Stomach (tissue), 8 donors: ENCODE measurements at regions not wholly inside any gene's neighbourhood (a gene's known extent, or its start where the extent isn't known, plus 50 kb on each side); places are given as distances from the start of the nearest gene placed in this dataset.
A peak's percentile ranks its signal among the peaks of the same experiment; 100 is the strongest.

ENCODE experiments used
- DNase-seq, 2 donors: peaks; one replicate each; pipeline versions ENCODE4 v3.0.0 to v3.0.0-alpha.2; 2013 to 2019
- H3K27ac ChIP-seq, 5 donors: fragments of 200-600 bp in 4 of 5; sonication (generic) in 4 of 5; one replicate each; pipeline ENCODE4 v1.5.1; 2013 to 2019; ENCODE audit warnings: mild to moderate bottlenecking in 1 of 5, moderate library complexity in 1 of 5
- H3K27me3 ChIP-seq, 3 donors: fragments of 200-600 bp; sonication (generic); one replicate each; pipeline ENCODE4 v1.5.1; 2017 to 2019; ENCODE audit warnings: mixed run types in 1 of 3
- H3K36me3 ChIP-seq, 4 donors: fragments of 200-600 bp; sonication (generic); 1 replicate in 3 of 4; 2 replicates in 1 of 4; pipeline ENCODE4 v1.5.1; 2016 to 2019
- H3K4me1 ChIP-seq, 4 donors: fragments of 200-600 bp; sonication (generic); one replicate each; pipeline ENCODE4 v1.5.1; 2016 to 2019
- H3K4me3 ChIP-seq, 4 donors: fragments of 200-600 bp; sonication (generic) in 3 of 4; one replicate each; pipeline ENCODE4 v1.5.1; 2016 to 2019; ENCODE audit warnings: mild to moderate bottlenecking in 1 of 4
- H3K9me3 ChIP-seq, 4 donors: fragments of 200-600 bp; sonication (generic); one replicate each; pipeline ENCODE4 v1.5.1; 2016 to 2019
- CTCF ChIP-seq, 7 experiments: fragments of 450-650 bp in 4 of 7; fragments of 200-600 bp in 3 of 7; sonication (generic) in 3 of 7; IDR thresholded peaks; one replicate each; pipeline ENCODE4 v1.5.1; 2016 to 2019; ENCODE audit warnings: antibody characterized with exemption in 7 of 7, control low read depth in 2 of 7, mild to moderate bottlenecking in 1 of 7
- EP300 ChIP-seq: sonication (generic); formaldehyde crosslinking; IDR thresholded peaks from one replicate; pipeline ENCODE4 v1.6.1; 2017; ENCODE audit warnings: antibody characterized with exemption
- POLR2A ChIP-seq, 4 donors: fragments of 450-650 bp; IDR thresholded peaks; one replicate each; pipeline ENCODE4 v1.6.1; 2016; ENCODE audit warnings: antibody characterized with exemption in 4 of 4, control low read depth in 2 of 4, mild to moderate bottlenecking in 1 of 4, moderate library complexity in 1 of 4
- POLR2AphosphoS5 ChIP-seq, 3 donors: sonication (generic); formaldehyde crosslinking; IDR thresholded peaks; one replicate each; pipeline ENCODE4 v1.6.1; 2016; ENCODE audit warnings: antibody characterized with exemption in 3 of 3
- WGBS, 5 donors: extraction: QIAGEN DNeasy Blood & Tissue Kit in 3 of 5; methylation state at CpG; one replicate each; pipeline versions ENCODE4 v1.1.5 to v1.1.7; 2013 to 2018; 5-methylcytosine and 5-hydroxymethylcytosine counted together
- intact Hi-C: fragments of 100-400 bp; cut with DNase I; formaldehyde crosslinking; loops from one replicate; pipeline ENCODE4 v1.15.1; 2023; ENCODE audit warnings: low total_unique reads
- donor health status: healthy with polysubstance abuse.
- donor health status: Bipolar disorder and iron deficiency.
- donor health status: healthy.

GRCh38 chr3:83524901-83525300 is 1433.9 kb upstream of the CADM2 start:
- no peak overlapping the region for H3K27ac ChIP-seq
- no peak overlapping the region for H3K4me3 ChIP-seq
- WGBS, 5 donors: 40 to 50% (median 42%) methylated on average over 5 of the region's 5 CpGs
- H3K36me3 ChIP-seq: no peaks in the 10 kb centered on the region
- H3K27me3 ChIP-seq: no peaks in the 10 kb centered on the region
- TF ChIP-seq CTCF (IDR thresholded peaks at IDR 0.05) (no peak), POLR2A (IDR thresholded peaks at IDR 0.05) (no peak), EP300 (no peak), POLR2AphosphoS5 (IDR thresholded peaks at IDR 0.05) (no peak)
- H3K9me3 ChIP-seq: no peaks in the 10 kb centered on the region
- intact Hi-C loops: no loop called here
- DNase-seq: peak in 1 of 2 donors; percentile 13
- no peaks in the 10 kb centered on the region for H3K4me1 ChIP-seq

- H3K27me3 ChIP-seq: no peaks in the 10 kb centered on the region
Measured at GRCh38 chr3:83559082-83559481, 1399.7 kb upstream of the CADM2 start.

GRCh38 chr3:83567935-83568334 is 1390.9 kb upstream of the CADM2 start:
- WGBS, 5 donors: 14 to 18% (median 16%) methylated on average over 3 of the region's 3 CpGs
- TF ChIP-seq CTCF (IDR thresholded peaks at IDR 0.05): no peak
- no peak for TF ChIP-seq EP300
- TF ChIP-seq POLR2A (IDR thresholded peaks at IDR 0.05): no peak
- no peak for TF ChIP-seq POLR2AphosphoS5 (IDR thresholded peaks at IDR 0.05)
- Histone ChIP-seq H3K36me3 (no peaks in the 10 kb centered on the region), H3K4me1 (no peaks in the 10 kb centered on the region), H3K4me3 (no peak overlapping the region), H3K9me3 (no peaks in the 10 kb centered on the region), H3K27ac (no peak overlapping the region), H3K27me3 (no peaks in the 10 kb centered on the region)
- no peak for DNase-seq
- intact Hi-C loops: no loop called here

More at GRCh38 chr3:83559082-83559481, 1399.7 kb upstream of the CADM2 start:
- 79 to 91% (median 86%) methylated on average over 3 of the region's 3 CpGs for WGBS, 5 donors
- no peak for TF ChIP-seq POLR2A (IDR thresholded peaks at IDR 0.05)
- TF ChIP-seq POLR2AphosphoS5 (IDR thresholded peaks at IDR 0.05): no peak
- no peak for TF ChIP-seq CTCF (IDR thresholded peaks at IDR 0.05)
- no peak for TF ChIP-seq EP300
- DNase-seq: no peak
- H3K36me3 ChIP-seq: no peaks in the 10 kb centered on the region
- intact Hi-C loops: no loop called here
- H3K4me3 ChIP-seq: no peak overlapping the region
- peaks cover 0 to 10% (median 3%) of the 10 kb centered on the region in 4 donors for H3K9me3 ChIP-seq
- no peaks in the 10 kb centered on the region for H3K4me1 ChIP-seq
- H3K27ac ChIP-seq: no peak overlapping the region

- DNase-seq: no peak
- WGBS, 5 donors: 44 to 61% (median 53%) methylated on average over 3 of the region's 3 CpGs
- H3K27ac ChIP-seq: no peak overlapping the region
- no peak overlapping the region for H3K4me3 ChIP-seq
- no peaks in the 10 kb centered on the region for H3K4me1 ChIP-seq
- H3K9me3 ChIP-seq: peaks cover 0 to 9% (median 0%) of the 10 kb centered on the region in 4 donors
- H3K36me3 ChIP-seq: no peaks in the 10 kb centered on the region
- intact Hi-C loops: no loop called here
- H3K27me3 ChIP-seq: no peaks in the 10 kb centered on the region
- TF ChIP-seq CTCF (IDR thresholded peaks at IDR 0.05) (no peak), POLR2A (IDR thresholded peaks at IDR 0.05) (no peak), EP300 (no peak), POLR2AphosphoS5 (IDR thresholded peaks at IDR 0.05) (no peak)
Measured at GRCh38 chr3:83581546-83581945, 1377.2 kb upstream of the CADM2 start.
